ENCODE measurements at regions not wholly inside any gene's neighbourhood (a gene's known extent, or its start where the extent isn't known, plus 50 kb on each side); places are given as distances from the start of the nearest gene placed in this dataset.

DNA sequence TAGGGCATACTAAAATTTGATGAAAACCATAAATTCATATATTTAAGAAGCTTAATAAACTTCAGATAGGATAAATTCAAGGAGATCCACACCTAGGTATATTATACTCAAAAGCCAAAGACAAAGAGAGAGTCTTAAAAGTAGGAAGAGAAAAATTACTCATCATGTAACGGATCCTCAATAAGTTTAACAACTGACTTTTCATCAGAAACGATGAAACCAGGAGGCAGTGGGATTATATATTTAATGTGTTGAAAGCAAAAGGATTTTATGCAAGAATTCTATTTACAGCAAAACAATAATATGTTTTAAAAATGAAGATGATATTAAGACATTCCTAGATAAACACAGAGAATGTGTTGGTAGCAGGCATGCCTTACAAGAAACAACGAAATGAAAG is 202.7 kb downstream of the OXSM start:
- no peaks in the 10 kb centered on the region for H3K4me1 ChIP-seq (ENCODE audit: control insufficient read depth, extremely low read depth, insufficient read depth, low read length)
- dilution Hi-C loops (cut with MboI; ENCODE audit: extremely low pct_ligation_motif_present, low sequenced_read_pairs) (no loop called here), intact Hi-C loops (cut with micrococcal nuclease) (no loop called here)
- no peak overlapping the region for H3K4me3 ChIP-seq (replicated peaks in 1 of 3; ENCODE audit: insufficient read depth in 1 of 3, low read depth in 1 of 3, low read length in 3 of 3)
- no peaks in the 10 kb centered on the region for H3K79me2 ChIP-seq (ENCODE audit: control insufficient read depth, insufficient read depth, low read length)
- TF ChIP-seq POLR2AphosphoS5 (IDR thresholded peaks at IDR 0.05; ENCODE audit: insufficient read depth, low read depth, low read length), result no peak
- TF ChIP-seq FOS (IDR thresholded peaks at IDR 0.05; ENCODE audit: borderline replicate concordance, insufficient read depth, low read length), result no peak
- TF ChIP-seq EZH2 (IDR thresholded peaks at IDR 0.05; ENCODE audit: borderline replicate concordance, low read depth, low read length, severe bottlenecking), result no peak
- no peak for TF ChIP-seq MYC (IDR thresholded peaks at IDR 0.05; ENCODE audit: low read depth, low read length)
- no peak for TF ChIP-seq JUN (IDR thresholded peaks at IDR 0.05; ENCODE audit: borderline replicate concordance, insufficient read depth, insufficient read length, low read depth)
- TF ChIP-seq, protein P1, sequence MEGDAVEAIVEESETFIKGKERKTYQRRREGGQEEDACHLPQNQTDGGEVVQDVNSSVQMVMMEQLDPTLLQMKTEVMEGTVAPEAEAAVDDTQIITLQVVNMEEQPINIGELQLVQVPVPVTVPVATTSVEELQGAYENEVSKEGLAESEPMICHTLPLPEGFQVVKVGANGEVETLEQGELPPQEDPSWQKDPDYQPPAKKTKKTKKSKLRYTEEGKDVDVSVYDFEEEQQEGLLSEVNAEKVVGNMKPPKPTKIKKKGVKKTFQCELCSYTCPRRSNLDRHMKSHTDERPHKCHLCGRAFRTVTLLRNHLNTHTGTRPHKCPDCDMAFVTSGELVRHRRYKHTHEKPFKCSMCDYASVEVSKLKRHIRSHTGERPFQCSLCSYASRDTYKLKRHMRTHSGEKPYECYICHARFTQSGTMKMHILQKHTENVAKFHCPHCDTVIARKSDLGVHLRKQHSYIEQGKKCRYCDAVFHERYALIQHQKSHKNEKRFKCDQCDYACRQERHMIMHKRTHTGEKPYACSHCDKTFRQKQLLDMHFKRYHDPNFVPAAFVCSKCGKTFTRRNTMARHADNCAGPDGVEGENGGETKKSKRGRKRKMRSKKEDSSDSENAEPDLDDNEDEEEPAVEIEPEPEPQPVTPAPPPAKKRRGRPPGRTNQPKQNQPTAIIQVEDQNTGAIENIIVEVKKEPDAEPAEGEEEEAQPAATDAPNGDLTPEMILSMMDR (IDR thresholded peaks at IDR 0.05; ENCODE audit: extremely low read depth in 1 of 2, insufficient read depth in 1 of 2, low read depth in 1 of 2, low read length in 2 of 2), result no peak
- no peak for TF ChIP-seq POLR2A (IDR thresholded peaks at IDR 0.05; ENCODE audit: low read depth, low read length)
- TF ChIP-seq GATA2 (IDR thresholded peaks at IDR 0.05; ENCODE audit: insufficient read depth, insufficient read length, low read depth, low read length), result no peak
- TF ChIP-seq MAX (IDR thresholded peaks at IDR 0.05; ENCODE audit: insufficient read depth, insufficient read length), result no peak
- no TSS peak for BruUV-seq (replicated peaks)
- no peak overlapping the region for H3K9ac ChIP-seq (replicated peaks; ENCODE audit: extremely low read depth, insufficient read depth, low read length)
- DNase-seq (ENCODE audit: low read depth, low spot score) (no peak), FAIRE-seq (no peak)
- no peaks in the 10 kb centered on the region for H3K9me1 ChIP-seq (replicated peaks; ENCODE audit: control insufficient read depth, extremely low read depth, insufficient read depth, low read length)
- H3K9me3 ChIP-seq (replicated peaks; ENCODE audit: control insufficient read depth, insufficient read depth, low read length), result no peaks in the 10 kb centered on the region
- H3K4me2 ChIP-seq (ENCODE audit: insufficient read depth, low read length), result no peak overlapping the region
- ChIA-PET CTCF (no interaction called here), POLR2A (no interaction called here)
- H2AFZ ChIP-seq (ENCODE audit: low read depth, low read length), result no peak overlapping the region
- no peaks in the 10 kb centered on the region for H4K20me1 ChIP-seq (replicated peaks; ENCODE audit: control insufficient read depth, extremely low read depth, insufficient read depth, low read length)
- H3K36me3 ChIP-seq (ENCODE audit: control insufficient read depth in 2 of 2, extremely low read depth in 1 of 2, insufficient read depth in 2 of 2, low read length in 2 of 2), result no peaks in the 10 kb centered on the region
- H3K27ac ChIP-seq (ENCODE audit: insufficient read depth, low read depth, low read length), result no peak overlapping the region
- no peaks in the 10 kb centered on the region for H3K27me3 ChIP-seq (ENCODE audit: control insufficient read depth in 2 of 2, insufficient read depth in 2 of 2, low read length in 2 of 2)

Measured in endothelial cell of umbilical vein (primary cell).